Right cardiac atrium (tissue), 5 donors: ENCODE measurements at regions not wholly inside any gene's neighbourhood (a gene's known extent, or its start where the extent isn't known, plus 50 kb on each side); places are given as distances from the start of the nearest gene placed in this dataset.

ENCODE experiments used
- ATAC-seq, 2 donors: fragments of 200-7000 bp; cut with Tn5 transposase; one replicate each; pipeline versions ENCODE4 v1.8.0 to v1.9.1; 2020; ENCODE audit warnings: moderate library complexity in 2 of 2, mild to moderate bottlenecking in 1 of 2
- DNase-seq, 3 donors: peaks; one replicate each; pipeline ENCODE4 v3.0.0-alpha.2; 2020
- H3K27ac ChIP-seq: one replicate; pipeline ENCODE4 v1.5.1; 2013; ENCODE audit warnings: mild to moderate bottlenecking, low read length, control low read depth, moderate library complexity
- H3K27me3 ChIP-seq: one replicate; pipeline ENCODE4 v1.6.1; 2013; ENCODE audit not compliant: control insufficient read depth, insufficient read depth
- H3K4me1 ChIP-seq: one replicate; pipeline ENCODE4 v1.6.1; 2013; ENCODE audit warnings: low read length; ENCODE audit not compliant: control insufficient read depth, insufficient read depth
- H3K4me3 ChIP-seq: one replicate; pipeline ENCODE4 v1.5.1; 2013; ENCODE audit warnings: low read length, control low read depth
- H3K9me3 ChIP-seq: one replicate; pipeline ENCODE4 v1.6.1; 2013; ENCODE audit warnings: low read length; ENCODE audit not compliant: control insufficient read depth
- WGBS: extraction: QIAGEN DNeasy Blood & Tissue Kit; methylation state at CpG from one replicate; pipeline ENCODE4 v1.1.7; 2013; 5-methylcytosine and 5-hydroxymethylcytosine counted together
- intact Hi-C, 4 donors: fragments of 100-400 bp; cut with DNase I; formaldehyde crosslinking; loops; one replicate each; pipeline versions ENCODE4 v1.11.0 to v1.14.0; 2022 to 2023
- donor health status: healthy with polysubstance abuse.
- donor health status: DM: no; HTN: yes; CAD: no.
- donor health status: DM: no; HTN: no; CAD: no.
- donor health status: DM: no; HTN: yes; CAD: no; lungs with severe emphysema.
- donor health status: DM: yes; HTN: yes; CAD: no.

- no peaks in the 10 kb centered on the region for H3K9me3 ChIP-seq
- no peak for ATAC-seq
- intact Hi-C loops, result no loop called here
- H3K4me3 ChIP-seq, result no peak overlapping the region
- H3K27me3 ChIP-seq, result no peaks in the 10 kb centered on the region
- no peak overlapping the region for H3K27ac ChIP-seq
- WGBS, result 38% methylated on average over 7 of the region's 7 CpGs
- no peaks in the 10 kb centered on the region for H3K4me1 ChIP-seq
- no peak for DNase-seq
Observed at GRCh38 chr10:2145491-2145890, 408.2 kb upstream of the ADARB2 start.

GRCh38 chr10:2144584-2144983 lies 407.3 kb upstream of the ADARB2 start:
- intact Hi-C loops, result no loop called here
- WGBS, result 69% methylated on average over 4 of the region's 4 CpGs
- Histone ChIP-seq H3K9me3 (no peaks in the 10 kb centered on the region), H3K27me3 (no peaks in the 10 kb centered on the region), H3K4me1 (no peaks in the 10 kb centered on the region), H3K4me3 (no peak overlapping the region), H3K27ac (no peak overlapping the region)
- DNase-seq (no peak), ATAC-seq (no peak)

GRCh38 chr10:2143213-2143835 lies 406.0 kb upstream of the ADARB2 start:
- intact Hi-C loops, result no loop called here
- H3K4me1 ChIP-seq, result no peaks in the 10 kb centered on the region
- H3K4me3 ChIP-seq, result no peak overlapping the region
- no peak for DNase-seq
- no peaks in the 10 kb centered on the region for H3K27me3 ChIP-seq
- no peak for ATAC-seq
- WGBS, result 77% methylated on average over 16 of the region's 16 CpGs
- H3K27ac ChIP-seq, result no peak overlapping the region
- H3K9me3 ChIP-seq, result no peaks in the 10 kb centered on the region

- H3K27me3 ChIP-seq, result no peaks in the 10 kb centered on the region
- no peaks in the 10 kb centered on the region for H3K9me3 ChIP-seq
- no peak overlapping the region for H3K4me3 ChIP-seq
- H3K27ac ChIP-seq, result no peak overlapping the region
- WGBS, result 59% methylated on average over 1 of the region's 1 CpG
- intact Hi-C loops, result no loop called here
- DNase-seq, result no peak
- no peaks in the 10 kb centered on the region for H3K4me1 ChIP-seq
- ATAC-seq, result no peak
Observed at GRCh38 chr10:2139746-2140145, 402.4 kb upstream of the ADARB2 start.

GRCh38 chr10:2137549-2138174 lies 400.3 kb upstream of the ADARB2 start:
- WGBS, result 79% methylated on average over 4 of the region's 4 CpGs
- H3K4me1 ChIP-seq, result no peaks in the 10 kb centered on the region
- no peak for ATAC-seq
- H3K27me3 ChIP-seq, result no peaks in the 10 kb centered on the region
- no peak overlapping the region for H3K27ac ChIP-seq
- no peaks in the 10 kb centered on the region for H3K9me3 ChIP-seq
- no peak for DNase-seq
- intact Hi-C loops, result no loop called here
- H3K4me3 ChIP-seq, result no peak overlapping the region

- Histone ChIP-seq H3K27me3 (no peaks in the 10 kb centered on the region), H3K4me3 (no peak overlapping the region), H3K9me3 (no peaks in the 10 kb centered on the region), H3K27ac (no peak overlapping the region), H3K4me1 (no peaks in the 10 kb centered on the region)
- intact Hi-C loops, result no loop called here
- 73% methylated on average over 10 of the region's 10 CpGs for WGBS
- DNase-seq (no peak), ATAC-seq (no peak)
Observed at GRCh38 chr10:2130705-2131305, 393.5 kb upstream of the ADARB2 start.

- no peaks in the 10 kb centered on the region for H3K27me3 ChIP-seq
- no peak overlapping the region for H3K4me3 ChIP-seq
- no peak overlapping the region for H3K27ac ChIP-seq
- DNase-seq, result no peak
- ATAC-seq, result no peak
- WGBS, result 72% methylated on average over 3 of the region's 3 CpGs
- intact Hi-C loops, result no loop called here
- no peaks in the 10 kb centered on the region for H3K4me1 ChIP-seq
- no peaks in the 10 kb centered on the region for H3K9me3 ChIP-seq
Observed at GRCh38 chr10:2128991-2129390, 391.7 kb upstream of the ADARB2 start.

- 75% methylated on average over 11 of the region's 11 CpGs for WGBS
- no peak overlapping the region for H3K27ac ChIP-seq
- H3K4me1 ChIP-seq, result no peaks in the 10 kb centered on the region
- ATAC-seq (no peak), DNase-seq (no peak)
- H3K4me3 ChIP-seq, result no peak overlapping the region
- intact Hi-C loops, result no loop called here
- no peaks in the 10 kb centered on the region for H3K9me3 ChIP-seq
- no peaks in the 10 kb centered on the region for H3K27me3 ChIP-seq
Observed at GRCh38 chr10:2124135-2124534, 386.8 kb upstream of the ADARB2 start.

- H3K9me3 ChIP-seq, result no peaks in the 10 kb centered on the region
- 57% methylated on average over 8 of the region's 8 CpGs for WGBS
- intact Hi-C loops, result no loop called here
- H3K27ac ChIP-seq, result no peak overlapping the region
- no peaks in the 10 kb centered on the region for H3K4me1 ChIP-seq
- no peaks in the 10 kb centered on the region for H3K27me3 ChIP-seq
- ATAC-seq (peak; percentile 65 to 84), DNase-seq (peak in 2 of 3 donors; percentile 45 to 68)
- no peak overlapping the region for H3K4me3 ChIP-seq
Observed at GRCh38 chr10:2122431-2123124, 385.3 kb upstream of the ADARB2 start.

GRCh38 chr10:2121929-2122328 lies 384.6 kb upstream of the ADARB2 start:
- intact Hi-C loops, result no loop called here
- Histone ChIP-seq H3K27me3 (no peaks in the 10 kb centered on the region), H3K4me3 (no peak overlapping the region), H3K9me3 (peaks cover 2% of the 10 kb centered on the region), H3K27ac (no peak overlapping the region), H3K4me1 (no peaks in the 10 kb centered on the region)
- peak; percentile 72 to 87 (median 80) for DNase-seq
- peak; percentile 83 to 94 for ATAC-seq
- WGBS, result 33% methylated on average over 5 of the region's 5 CpGs

- intact Hi-C loops, result no loop called here
- WGBS, result 64% methylated on average over 1 of the region's 1 CpG
- Histone ChIP-seq H3K9me3 (peaks cover 2% of the 10 kb centered on the region), H3K27ac (no peak overlapping the region), H3K27me3 (no peaks in the 10 kb centered on the region), H3K4me3 (no peak overlapping the region), H3K4me1 (no peaks in the 10 kb centered on the region)
- ATAC-seq (peak in 1 of 2 donors; percentile 12), DNase-seq (no peak)
Observed at GRCh38 chr10:2121315-2121714, 384.0 kb upstream of the ADARB2 start.
